HUES48 (cell line): ENCODE measurements at regions not wholly inside any gene's neighbourhood (a gene's known extent, or its start where the extent isn't known, plus 50 kb on each side); places are given as distances from the start of the nearest gene placed in this dataset.

Experiments
- H3K27ac ChIP-seq: one replicate; pipeline ENCODE4 v1.7.0; 2013; ENCODE audit warnings: low read depth, low read length, inconsistent platforms
- H3K27me3 ChIP-seq: 2 replicates; pipeline ENCODE4 v1.6.1; 2013; ENCODE audit warnings: mild to moderate bottlenecking, low read length; ENCODE audit not compliant: control insufficient read depth, insufficient read depth
- H3K36me3 ChIP-seq: 2 replicates; pipeline ENCODE4 v1.6.1; 2013; ENCODE audit warnings: low read length; ENCODE audit not compliant: control insufficient read depth, insufficient read depth
- H3K4me1 ChIP-seq: 2 replicates; pipeline ENCODE4 v1.6.1; 2013; ENCODE audit warnings: mild to moderate bottlenecking, low read length; ENCODE audit not compliant: control insufficient read depth, insufficient read depth
- H3K4me3 ChIP-seq: 2 replicates; pipeline ENCODE4 v1.5.1; 2013; ENCODE audit warnings: mild to moderate bottlenecking, low read depth, low read length
- H3K9ac ChIP-seq: 2 replicates; pipeline ENCODE4 v1.6.1; 2013; ENCODE audit warnings: mild to moderate bottlenecking, low read depth, low read length, moderate library complexity
- H3K9me3 ChIP-seq: 2 replicates; pipeline ENCODE4 v1.6.1; 2013; ENCODE audit warnings: low read length; ENCODE audit not compliant: control insufficient read depth, insufficient read depth

DNA sequence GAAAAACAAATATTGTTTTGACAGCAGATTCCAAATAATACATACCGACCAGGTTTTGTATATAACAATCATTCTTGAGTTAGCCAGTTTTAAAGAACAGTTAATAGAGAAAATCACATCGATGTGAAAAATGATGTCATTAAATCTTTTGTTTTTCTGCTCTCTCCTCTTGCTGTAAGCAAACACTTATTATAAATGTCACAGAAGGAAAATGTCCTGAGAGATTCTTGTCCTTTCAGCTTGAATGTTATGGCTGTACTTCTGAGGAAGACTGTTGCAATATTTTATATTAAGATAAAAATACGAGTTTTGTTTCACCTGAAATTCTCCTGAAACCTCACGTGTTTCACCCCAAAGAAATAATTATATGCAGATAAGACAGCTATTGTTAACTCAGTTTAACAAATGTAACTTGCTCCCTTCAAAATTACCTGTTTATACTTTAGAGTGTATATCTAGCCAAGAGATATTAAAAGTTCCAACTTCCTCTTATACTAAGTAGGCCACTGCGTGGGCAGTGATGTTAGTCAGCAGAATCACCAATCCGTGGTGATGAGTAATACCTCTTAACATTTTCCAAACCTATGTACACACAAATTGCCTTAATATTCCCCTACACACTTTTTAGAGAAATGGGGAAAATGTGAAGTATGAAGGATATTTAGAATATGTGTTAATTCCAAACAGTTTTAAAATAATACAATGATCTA is 1111.4 kb upstream of the CITED2 start:
- no peak overlapping the region for H3K4me3 ChIP-seq
- H3K9ac ChIP-seq = no peak overlapping the region
- no peak overlapping the region for H3K27ac ChIP-seq
- H3K27me3 ChIP-seq = no peaks in the 10 kb centered on the region
- no peaks in the 10 kb centered on the region for H3K36me3 ChIP-seq
- H3K9me3 ChIP-seq = peaks cover 8% of the 10 kb centered on the region; the same call in 1 of the 2 replicates
- peaks cover 16% of the 10 kb centered on the region; the same call in 1 of the 2 replicates for H3K4me1 ChIP-seq

DNA sequence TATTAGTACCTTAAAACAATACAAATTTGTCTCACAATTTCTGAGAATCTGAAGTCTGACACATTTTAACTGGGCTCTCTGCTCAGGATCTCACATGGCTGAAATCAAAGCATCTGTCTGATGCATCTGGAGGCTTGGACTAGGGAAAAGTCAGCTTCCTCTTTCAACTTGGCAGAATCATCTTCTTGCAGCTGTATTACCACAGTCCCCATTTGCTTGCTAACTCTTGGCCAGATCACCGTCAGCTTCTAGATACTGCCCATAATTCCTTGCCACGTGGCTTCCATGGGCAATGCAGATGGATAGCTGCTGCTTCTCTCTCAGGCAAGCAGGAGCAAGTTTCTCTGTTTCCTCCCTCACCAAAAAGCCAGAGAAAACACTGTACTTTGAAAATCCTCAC is 1106.4 kb upstream of the CITED2 start:
- Histone ChIP-seq H3K9me3 (no peaks in the 10 kb centered on the region), H3K4me1 (peaks cover 9% of the 10 kb centered on the region; the same call in 1 of the 2 replicates), H3K27ac (no peak overlapping the region), H3K36me3 (no peaks in the 10 kb centered on the region), H3K27me3 (no peaks in the 10 kb centered on the region), H3K9ac (no peak overlapping the region), H3K4me3 (no peak overlapping the region)

DNA sequence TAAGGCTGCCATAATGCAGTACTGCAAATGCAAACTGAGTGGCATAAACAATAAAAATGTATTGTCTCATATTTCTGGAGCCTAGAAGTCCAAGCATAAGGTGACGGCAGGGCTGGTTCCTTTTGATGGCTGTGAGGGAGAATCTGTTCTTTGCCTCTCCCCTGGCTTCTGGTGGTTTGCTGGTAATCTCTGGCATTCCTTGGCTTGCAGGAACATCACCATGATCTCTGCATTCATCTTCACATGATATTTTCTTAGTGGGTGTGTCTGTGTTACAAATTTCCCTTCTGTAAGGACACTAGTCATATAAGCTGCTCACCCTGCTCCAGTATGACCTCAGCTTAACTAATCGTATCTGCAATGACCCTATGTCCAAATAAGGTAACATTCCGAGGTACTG is 1104.2 kb upstream of the CITED2 start:
- no peaks in the 10 kb centered on the region for H3K27me3 ChIP-seq

DNA sequence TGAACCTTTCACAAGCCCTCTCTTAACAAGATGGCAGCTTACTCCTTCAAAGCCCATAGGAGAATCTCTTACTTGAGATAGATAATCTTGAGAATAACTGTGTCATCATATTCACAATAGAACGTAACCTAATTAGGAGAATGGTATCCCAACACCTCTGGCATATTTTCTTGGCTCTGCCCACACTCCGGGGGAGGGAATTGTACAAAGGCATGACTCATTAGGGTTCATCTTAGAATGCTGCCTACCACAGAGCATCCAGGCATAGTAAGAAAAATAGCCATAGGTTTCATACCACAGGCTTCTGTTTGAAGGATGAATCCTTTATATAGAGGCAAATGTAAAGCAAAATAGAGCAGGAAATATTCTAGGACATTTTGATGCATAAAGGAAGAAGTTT is 1100.6 kb upstream of the CITED2 start:
- H3K27me3 ChIP-seq = no peaks in the 10 kb centered on the region
- no peak overlapping the region for H3K4me3 ChIP-seq
- H3K9me3 ChIP-seq = no peaks in the 10 kb centered on the region
- no peaks in the 10 kb centered on the region for H3K4me1 ChIP-seq
- no peak overlapping the region for H3K9ac ChIP-seq
- H3K36me3 ChIP-seq = no peaks in the 10 kb centered on the region
- no peak overlapping the region for H3K27ac ChIP-seq

More for the DNA sequence above, 1104.2 kb upstream of the CITED2 start:
- Histone ChIP-seq H3K27ac (no peak overlapping the region), H3K9ac (no peak overlapping the region), H3K4me3 (no peak overlapping the region), H3K4me1 (no peaks in the 10 kb centered on the region), H3K9me3 (no peaks in the 10 kb centered on the region), H3K36me3 (no peaks in the 10 kb centered on the region)

DNA sequence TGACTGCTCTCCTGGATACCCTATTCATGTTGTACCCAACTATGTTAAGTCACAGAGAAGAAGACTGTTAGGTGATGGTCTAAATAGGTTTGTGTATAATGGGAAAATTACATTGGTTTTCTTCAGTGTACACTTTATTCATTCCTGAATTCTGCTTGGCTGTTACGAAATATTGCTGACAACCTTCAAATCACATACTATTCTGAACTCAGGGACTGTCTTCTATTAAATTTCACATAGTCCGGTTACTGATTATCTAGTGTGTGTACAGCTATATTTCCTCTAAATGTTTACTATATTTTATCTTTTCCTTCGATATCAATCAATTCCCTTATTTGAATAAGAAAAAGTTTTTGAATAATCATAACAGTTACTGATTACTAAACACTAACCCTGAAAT is 1090.3 kb upstream of the CITED2 start:
- no peak overlapping the region for H3K27ac ChIP-seq
- peaks cover 9% of the 10 kb centered on the region; the same call in 1 of the 2 replicates for H3K4me1 ChIP-seq
- no peak overlapping the region for H3K4me3 ChIP-seq
- H3K27me3 ChIP-seq = no peaks in the 10 kb centered on the region
- H3K9ac ChIP-seq = no peak overlapping the region
- peaks cover 14% of the 10 kb centered on the region; the same call in 1 of the 2 replicates for H3K9me3 ChIP-seq
- no peaks in the 10 kb centered on the region for H3K36me3 ChIP-seq

DNA sequence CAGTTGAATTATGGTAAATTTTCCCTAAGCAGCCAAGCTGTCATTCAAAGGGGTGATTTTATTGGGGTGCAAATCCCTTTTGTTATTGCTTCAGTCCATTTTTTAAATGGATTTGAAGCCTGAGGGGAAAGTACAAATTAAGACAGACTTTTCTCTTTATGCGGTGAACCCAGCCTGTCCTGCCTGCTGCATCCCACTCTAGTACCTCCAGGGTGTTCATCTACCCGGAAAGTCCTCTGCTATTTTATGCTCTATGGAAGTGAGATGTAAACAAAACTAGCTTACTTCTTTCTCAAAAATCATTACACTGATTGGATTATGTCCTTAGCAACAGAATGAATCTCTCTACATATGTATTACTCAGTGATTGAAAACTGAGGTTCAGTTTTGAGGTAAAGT is 1088.9 kb upstream of the CITED2 start:
- Histone ChIP-seq H3K27me3 (no peaks in the 10 kb centered on the region), H3K9me3 (peaks cover 14% of the 10 kb centered on the region; the same call in 1 of the 2 replicates), H3K36me3 (no peaks in the 10 kb centered on the region), H3K27ac (no peak overlapping the region), H3K9ac (no peak overlapping the region), H3K4me3 (no peak overlapping the region), H3K4me1 (peaks cover 10% of the 10 kb centered on the region; the same call in 1 of the 2 replicates)

DNA sequence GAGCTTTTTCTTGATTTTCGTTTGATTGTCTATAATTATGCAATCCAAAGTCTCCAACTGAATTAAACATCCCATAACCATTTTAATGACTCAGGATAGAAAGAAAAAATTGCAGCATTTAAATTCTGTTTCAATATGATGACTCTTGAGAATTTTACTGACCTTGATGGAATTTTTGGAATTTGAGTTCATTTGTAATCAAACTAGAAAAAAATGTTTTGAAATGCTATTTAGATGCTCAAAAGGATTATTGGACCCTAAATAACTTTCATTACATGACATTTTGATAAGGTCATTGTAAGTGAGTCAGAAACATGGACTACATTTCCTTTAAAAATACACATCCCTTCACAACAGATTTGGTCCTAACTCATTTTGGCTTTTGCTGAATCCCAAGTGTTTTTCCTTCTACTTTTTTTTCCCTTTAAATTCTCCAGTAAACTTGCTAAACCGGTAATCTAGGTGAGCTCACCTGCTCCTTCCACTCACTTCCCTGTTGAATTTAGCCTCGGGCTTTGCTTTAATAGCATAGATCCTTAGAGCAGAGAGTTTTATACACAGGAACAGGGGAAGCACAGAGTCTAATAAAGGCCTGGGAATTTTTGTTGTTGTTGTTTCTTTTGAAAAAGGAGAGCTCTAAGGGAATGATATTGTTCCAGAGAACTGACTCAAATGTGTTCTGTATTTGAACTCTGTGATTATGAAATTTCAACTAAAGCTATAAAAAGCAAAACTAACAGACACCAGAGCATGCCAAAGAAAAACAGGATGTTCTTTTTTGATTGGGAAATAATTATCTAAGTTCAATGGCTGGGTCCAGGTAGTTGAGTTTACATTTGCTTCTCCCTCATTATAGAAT is 1088.2 kb upstream of the CITED2 start:
- Histone ChIP-seq H3K4me1 (peaks cover 12% of the 10 kb centered on the region; the same call in 1 of the 2 replicates), H3K27ac (no peak overlapping the region), H3K9ac (no peak overlapping the region), H3K4me3 (no peak overlapping the region), H3K9me3 (peaks cover 12% of the 10 kb centered on the region; the same call in 1 of the 2 replicates), H3K27me3 (no peaks in the 10 kb centered on the region), H3K36me3 (no peaks in the 10 kb centered on the region)

DNA sequence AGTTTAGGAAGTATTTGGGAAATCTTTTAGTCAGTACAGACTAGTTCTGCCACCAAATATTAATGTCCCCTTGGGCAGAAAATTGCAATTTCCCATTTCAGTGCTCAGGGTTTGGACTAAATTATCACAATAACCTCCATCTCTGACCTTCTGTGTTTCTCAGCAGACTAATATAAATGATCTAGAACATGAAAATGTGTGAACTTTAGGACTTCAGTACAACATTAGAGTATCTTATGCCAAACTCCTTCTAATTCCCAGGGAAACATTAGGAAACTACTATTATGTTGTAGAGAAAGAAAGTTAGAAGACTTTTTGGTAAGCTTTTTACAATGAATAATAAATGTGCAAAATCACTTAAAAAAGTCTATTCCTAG is 1087.6 kb upstream of the CITED2 start:
- H3K4me3 ChIP-seq = no peak overlapping the region
- no peak overlapping the region for H3K27ac ChIP-seq
- H3K36me3 ChIP-seq = no peaks in the 10 kb centered on the region
- no peak overlapping the region for H3K9ac ChIP-seq
- H3K9me3 ChIP-seq = 0 out of 2 replicates have a peak, but pooled peaks cover 6% of the 10 kb centered on the region
- peaks cover 12% of the 10 kb centered on the region; the same call in 1 of the 2 replicates for H3K4me1 ChIP-seq
- H3K27me3 ChIP-seq = no peaks in the 10 kb centered on the region

DNA sequence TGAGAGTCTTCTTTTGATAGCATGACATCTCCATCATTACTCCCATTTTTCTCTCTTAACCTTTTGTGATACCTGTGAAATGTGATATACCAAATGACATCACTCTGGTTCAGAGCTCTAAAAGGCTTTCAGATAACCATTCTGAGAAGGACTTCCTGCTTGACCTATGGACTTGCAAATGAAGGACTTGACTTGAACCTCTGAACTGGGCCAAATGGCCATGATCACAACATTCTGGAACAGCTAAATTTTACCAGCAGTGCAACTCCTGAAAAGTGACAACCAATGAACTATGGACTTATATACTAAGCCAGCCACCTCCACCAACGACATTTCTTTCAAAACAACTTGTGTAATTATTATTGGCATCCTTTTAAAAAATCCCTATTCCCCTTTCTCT is 1085.8 kb upstream of the CITED2 start:
- H3K4me1 ChIP-seq = peaks cover 12% of the 10 kb centered on the region; the same call in 1 of the 2 replicates
- H3K27me3 ChIP-seq = no peaks in the 10 kb centered on the region
- no peak overlapping the region for H3K9ac ChIP-seq
- H3K9me3 ChIP-seq = no peaks in the 10 kb centered on the region
- H3K4me3 ChIP-seq = no peak overlapping the region
- no peak overlapping the region for H3K27ac ChIP-seq
- H3K36me3 ChIP-seq = no peaks in the 10 kb centered on the region

DNA sequence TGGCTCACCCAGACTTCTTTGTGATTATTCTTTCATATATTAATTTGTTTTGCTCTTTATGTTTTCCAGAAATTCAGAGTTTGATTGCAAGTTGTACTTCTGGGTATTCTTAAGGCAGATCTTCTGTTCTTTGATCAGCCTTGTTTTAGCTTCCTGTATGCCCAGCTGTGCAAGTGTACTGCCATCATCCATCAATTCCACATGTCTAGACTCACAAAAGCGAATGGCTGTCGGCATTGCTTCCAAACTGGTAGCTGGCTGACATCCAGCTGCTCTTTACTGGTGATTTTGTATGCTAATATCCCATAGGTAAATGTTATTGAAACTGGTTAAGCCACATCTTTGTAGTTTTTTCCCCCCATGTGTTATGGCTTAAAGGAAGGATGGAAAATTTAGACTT is 1084.8 kb upstream of the CITED2 start:
- Histone ChIP-seq H3K9me3 (no peaks in the 10 kb centered on the region), H3K27ac (no peak overlapping the region), H3K36me3 (no peaks in the 10 kb centered on the region), H3K4me1 (peaks cover 12% of the 10 kb centered on the region; the same call in 1 of the 2 replicates), H3K9ac (no peak overlapping the region), H3K27me3 (no peaks in the 10 kb centered on the region), H3K4me3 (no peak overlapping the region)

DNA sequence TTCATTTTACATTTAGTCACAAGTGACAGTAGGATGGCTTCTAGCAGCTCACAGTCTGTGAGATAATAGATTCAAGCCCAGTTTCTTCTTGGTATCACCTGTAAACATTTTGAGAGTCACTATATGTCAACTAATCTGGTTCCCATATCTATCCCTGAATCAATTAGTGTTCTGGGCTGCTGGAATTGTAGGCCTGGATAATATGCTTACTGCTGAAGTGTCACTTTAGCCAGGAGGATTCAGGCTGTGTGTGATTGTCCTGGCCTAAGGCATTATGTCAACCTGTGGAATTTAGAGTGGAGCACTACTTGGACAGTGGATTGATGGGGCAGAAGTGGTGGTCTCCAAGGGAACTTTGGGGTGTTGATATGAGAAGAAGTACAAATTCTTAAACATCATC is 1071.8 kb upstream of the CITED2 start:
- H3K36me3 ChIP-seq = no peaks in the 10 kb centered on the region
- H3K9me3 ChIP-seq = no peaks in the 10 kb centered on the region
- no peak overlapping the region for H3K9ac ChIP-seq
- H3K27me3 ChIP-seq = no peaks in the 10 kb centered on the region
- peaks cover 19% of the 10 kb centered on the region for H3K4me1 ChIP-seq
- H3K4me3 ChIP-seq = no peak overlapping the region
- H3K27ac ChIP-seq = no peak overlapping the region
